ENCODE measurements at regions not wholly inside any gene's neighbourhood (a gene's known extent, or its start where the extent isn't known, plus 50 kb on each side); places are given as distances from the start of the nearest gene placed in this dataset.

DNA sequence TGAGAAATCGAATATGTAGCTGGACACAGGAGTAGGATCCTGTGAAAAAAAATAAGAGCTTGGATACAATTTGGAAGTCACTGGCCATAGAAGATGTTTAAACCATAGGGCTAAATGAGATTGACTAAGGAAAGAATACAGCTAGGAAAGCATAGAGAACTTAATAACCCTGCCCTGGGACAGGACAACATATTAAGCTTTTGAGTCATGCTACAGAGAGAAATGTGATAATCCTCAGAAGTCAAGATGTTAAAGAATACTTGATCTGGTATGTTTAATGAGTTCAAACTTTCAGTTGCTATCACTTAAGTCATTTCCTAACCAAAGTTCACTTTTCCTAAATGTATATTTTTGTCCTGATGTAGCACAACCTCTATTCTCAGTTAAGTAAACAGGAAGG, 154.6 kb upstream of the TSHZ2 start:
- no peak for DNase-seq

DNA sequence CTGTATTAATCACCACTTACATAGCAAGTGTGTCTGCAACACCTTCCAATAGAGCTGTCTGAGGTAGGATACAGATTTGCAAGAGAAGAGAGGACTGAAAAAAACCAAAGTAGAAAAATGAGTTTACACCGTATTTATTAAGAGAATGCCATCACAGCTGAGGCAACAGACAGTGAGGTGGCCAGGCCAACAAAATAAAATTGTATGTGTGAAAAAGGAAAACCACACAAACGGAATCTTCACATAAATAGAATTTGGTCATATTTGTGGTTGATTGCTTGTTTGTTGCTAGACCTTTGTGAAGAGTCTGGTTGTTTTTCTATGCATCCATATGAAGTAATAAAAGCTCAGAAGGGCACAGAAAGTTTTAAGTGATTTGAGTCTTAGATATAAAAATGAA, 157.8 kb upstream of the TSHZ2 start:
- DNase-seq, result no peak

DNA sequence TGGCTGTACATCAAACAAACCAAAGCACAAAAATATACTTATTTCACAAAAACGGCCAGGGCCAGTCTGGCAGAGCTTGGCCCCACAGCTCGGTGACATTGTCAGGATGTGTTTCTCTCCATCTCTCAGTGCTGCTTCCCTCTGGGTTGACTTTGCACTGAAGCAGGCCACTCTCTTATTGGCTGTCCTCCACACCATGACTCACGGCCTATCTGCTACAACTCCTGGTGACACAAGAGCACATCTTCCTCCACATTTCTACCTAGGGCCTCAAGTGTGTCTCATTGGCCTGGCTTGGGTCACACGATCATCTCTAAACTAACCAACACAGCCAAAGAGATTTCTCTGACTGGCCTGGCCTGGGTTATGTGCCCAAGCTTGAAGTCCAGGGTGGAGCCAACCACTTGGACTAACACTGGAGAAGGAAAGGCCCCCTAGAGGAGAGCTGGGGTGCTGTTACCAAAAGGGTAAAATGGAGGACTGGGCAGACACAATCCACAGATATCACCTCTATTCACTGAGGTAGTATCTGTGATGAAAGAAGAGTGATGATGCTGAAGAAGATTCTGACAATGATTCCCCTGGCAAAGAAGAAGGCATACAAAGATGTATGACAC, 159.8 kb upstream of the TSHZ2 start:
- DNase-seq, result no peak

GRCh38 chr20:52809003-52809402, 163.2 kb upstream of the TSHZ2 start:
- no peak for DNase-seq

GRCh38 chr20:52806918-52807317, 165.2 kb upstream of the TSHZ2 start:
- no peak for DNase-seq

DNA sequence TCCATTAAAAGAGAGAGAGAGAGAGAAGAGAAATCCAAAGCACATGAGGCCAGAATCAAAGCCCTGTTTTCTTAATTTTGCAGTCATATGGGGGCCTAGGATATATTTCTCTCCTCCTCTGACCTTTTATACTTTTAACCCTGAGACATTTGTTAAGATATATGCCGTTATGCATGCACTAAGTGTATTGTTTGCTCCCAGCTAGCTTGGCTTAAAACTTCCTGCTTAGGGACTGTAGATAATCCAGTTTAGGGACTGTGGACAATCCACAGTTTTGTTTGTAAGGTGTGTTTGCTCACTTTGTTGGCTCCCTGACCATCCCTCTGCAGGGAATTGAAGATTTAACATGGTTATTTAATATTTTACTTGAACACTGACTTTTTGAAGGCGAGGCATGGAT, 166.3 kb upstream of the TSHZ2 start:
- DNase-seq, result no peak

DNA sequence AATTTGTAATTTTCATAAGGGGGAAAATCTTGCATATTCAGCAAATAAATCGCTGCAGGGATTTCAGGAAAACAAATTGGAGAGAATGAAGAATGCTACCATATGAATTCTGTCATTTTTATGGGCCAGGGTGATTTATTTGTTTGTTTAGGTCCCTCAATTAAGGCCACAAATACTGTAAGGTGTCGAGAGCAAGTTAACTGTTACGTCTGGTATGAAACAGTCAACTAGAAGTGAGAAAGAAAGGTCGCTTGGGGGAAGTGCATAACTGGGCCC, 166.9 kb upstream of the TSHZ2 start:
- peak; percentile 7 for DNase-seq

- no peak for DNase-seq
These were observed 167.5 kb upstream of the TSHZ2 start for GRCh38 chr20:52804497-52805295.

- DNase-seq, result peak; percentile 0
These were observed 170.5 kb upstream of the TSHZ2 start for GRCh38 chr20:52801628-52802006.

- no peak for DNase-seq
These were observed 171.2 kb upstream of the TSHZ2 start for GRCh38 chr20:52800734-52801627.

- no peak for DNase-seq
These were observed 173.0 kb upstream of the TSHZ2 start for GRCh38 chr20:52799130-52799529.

- DNase-seq, result no peak
These were observed 174.0 kb upstream of the TSHZ2 start for GRCh38 chr20:52798124-52798523.

- DNase-seq, result no peak
These were observed 177.3 kb upstream of the TSHZ2 start for GRCh38 chr20:52794853-52795252.

- no peak for DNase-seq
These were observed 178.7 kb upstream of the TSHZ2 start for GRCh38 chr20:52793339-52793963.

- DNase-seq, result no peak
These were observed 181.1 kb upstream of the TSHZ2 start for GRCh38 chr20:52791091-52791490.

DNA sequence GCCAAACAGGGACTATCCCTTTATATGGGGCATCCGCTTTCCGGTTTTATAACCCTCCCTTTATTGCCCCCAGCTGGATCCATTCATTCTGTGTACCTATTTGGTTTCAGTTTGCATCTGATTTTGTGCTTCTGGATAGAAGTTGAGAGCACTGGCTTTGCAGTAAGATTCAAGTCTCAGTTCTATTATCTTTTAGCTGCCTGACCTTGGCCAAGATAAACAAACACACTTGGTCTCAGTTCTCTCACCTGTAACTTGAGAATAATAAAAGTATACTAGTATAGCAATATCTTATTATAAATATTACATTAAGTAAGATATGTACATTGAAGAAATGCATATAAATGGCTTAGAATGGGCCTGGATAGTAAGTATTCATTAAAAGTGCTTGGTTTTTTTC, 182.4 kb upstream of the TSHZ2 start:
- no peak for DNase-seq

DNA sequence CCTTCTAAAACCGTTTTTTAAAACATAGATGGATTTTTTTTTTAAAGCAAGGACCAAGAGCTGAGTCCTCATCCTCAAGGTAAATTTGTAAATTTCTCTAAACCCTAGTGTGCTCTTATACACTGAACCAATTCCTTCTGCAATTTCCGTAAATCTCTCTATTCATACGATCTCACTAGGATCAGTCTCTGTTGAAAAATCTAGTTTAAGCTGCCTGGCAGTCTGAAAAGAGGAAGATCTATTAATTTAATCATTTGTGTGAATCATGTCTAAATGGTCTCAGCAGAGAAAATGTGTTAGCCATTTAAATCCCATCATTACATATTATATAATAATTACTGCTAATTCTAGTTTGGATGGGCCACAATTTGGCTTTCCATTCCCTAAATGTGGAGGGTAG, 184.2 kb upstream of the TSHZ2 start:
- DNase-seq, result no peak

DNA sequence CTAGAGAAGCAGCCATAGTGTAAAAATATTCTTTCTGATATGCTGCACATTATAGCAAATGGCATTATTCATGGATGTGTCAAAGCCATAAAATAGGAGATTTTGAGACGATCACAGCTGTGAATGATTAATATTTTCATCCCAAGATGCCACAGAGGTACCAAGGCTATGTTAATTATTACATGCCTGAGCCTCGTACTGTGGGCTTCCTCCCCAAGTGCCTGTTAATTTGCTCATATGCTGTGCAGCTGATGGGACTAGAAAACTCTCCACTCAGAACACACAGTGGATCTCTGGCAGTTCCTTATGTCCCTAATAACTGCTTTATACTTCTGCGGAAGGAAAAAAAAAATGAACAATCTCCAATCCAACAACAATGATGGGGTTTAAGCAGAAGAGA, 184.9 kb upstream of the TSHZ2 start:
- DNase-seq, result no peak

DNA sequence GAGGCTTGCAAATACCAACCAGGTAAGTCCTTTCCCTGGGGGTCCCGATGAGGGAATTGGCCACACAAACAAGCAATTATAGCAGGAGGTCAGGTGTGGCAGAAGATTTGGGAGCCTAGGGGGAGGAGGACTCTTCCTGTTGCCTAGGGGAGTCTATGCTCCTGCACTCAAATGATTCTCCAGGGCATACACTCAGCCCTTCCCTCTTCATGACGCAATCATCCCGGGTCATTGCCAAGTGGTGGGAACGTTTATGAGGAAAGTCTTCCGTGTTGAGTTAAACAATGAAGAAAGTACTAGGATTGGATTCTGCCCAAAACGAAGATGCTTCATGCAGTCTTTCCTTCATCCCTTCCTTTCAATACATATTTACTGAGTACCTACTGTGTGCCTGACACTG, 186.5 kb upstream of the TSHZ2 start:
- no peak for DNase-seq

GRCh38 chr20:52783769-52784168, 188.4 kb upstream of the TSHZ2 start:
- DNase-seq, result peak; percentile 31

DNA sequence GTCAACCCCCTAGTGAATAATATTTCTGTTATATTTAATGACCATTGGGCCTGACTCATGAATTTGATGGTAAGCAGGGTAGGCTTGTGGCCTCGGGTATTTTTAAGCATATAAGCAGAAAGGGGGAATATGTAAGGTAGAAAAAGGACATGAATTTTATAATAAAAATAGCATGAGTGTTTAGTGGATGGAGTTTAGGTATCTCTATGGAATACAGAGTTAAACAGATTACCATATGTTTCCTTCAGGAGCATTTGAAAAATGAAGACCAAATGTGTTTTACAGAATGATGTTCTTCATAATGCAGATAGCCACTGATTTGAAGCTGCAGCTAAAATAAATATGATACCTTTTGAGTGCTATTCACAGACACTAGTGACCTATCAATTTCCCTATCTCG, 191.7 kb upstream of the TSHZ2 start:
- DNase-seq, result no peak

DNA sequence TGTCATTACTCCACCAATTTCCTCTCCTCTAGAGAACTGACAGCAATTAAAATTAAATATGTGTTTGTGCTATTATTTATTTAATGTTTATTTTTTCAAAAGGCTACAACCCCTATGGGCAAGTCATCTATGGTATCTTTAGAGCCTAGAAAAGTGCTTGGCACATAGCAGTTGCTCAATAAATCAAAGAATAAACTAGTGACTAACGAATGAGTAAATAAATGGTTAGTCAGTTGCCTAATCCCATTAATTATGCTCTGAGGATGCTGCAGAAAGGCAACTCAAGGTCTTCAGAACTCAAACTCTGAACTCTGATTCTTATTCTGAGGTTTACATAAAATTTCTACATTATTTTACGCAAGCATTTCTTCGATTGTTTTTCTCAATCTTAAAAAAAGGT, 193.0 kb upstream of the TSHZ2 start:
- DNase-seq, result peak; percentile 3

GRCh38 chr20:52777171-52777570, 195.0 kb upstream of the TSHZ2 start:
- peak; percentile 2 for DNase-seq

DNA sequence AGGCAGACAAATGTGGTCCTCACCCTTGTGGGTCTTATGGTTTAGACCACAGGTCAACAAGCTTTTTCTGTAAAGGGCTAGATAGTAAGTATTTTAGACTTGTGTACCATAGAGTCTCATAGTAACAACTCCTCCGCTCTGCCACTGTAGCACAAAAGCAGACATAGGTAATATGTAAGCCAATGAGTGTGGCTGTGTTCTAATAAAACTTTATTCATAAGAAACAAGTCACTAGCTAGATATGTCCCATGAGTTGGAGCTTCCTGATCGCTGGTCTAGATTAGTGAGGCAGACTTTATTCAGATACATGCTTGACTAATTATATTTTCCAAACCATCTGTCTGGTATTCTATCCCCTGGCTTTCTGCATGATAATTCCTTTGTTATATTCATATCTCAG, 196.4 kb upstream of the TSHZ2 start:
- DNase-seq, result no peak
